ENCODE measurements at regions not wholly inside any gene's neighbourhood (a gene's known extent, or its start where the extent isn't known, plus 50 kb on each side); places are given as distances from the start of the nearest gene placed in this dataset.

DNA sequence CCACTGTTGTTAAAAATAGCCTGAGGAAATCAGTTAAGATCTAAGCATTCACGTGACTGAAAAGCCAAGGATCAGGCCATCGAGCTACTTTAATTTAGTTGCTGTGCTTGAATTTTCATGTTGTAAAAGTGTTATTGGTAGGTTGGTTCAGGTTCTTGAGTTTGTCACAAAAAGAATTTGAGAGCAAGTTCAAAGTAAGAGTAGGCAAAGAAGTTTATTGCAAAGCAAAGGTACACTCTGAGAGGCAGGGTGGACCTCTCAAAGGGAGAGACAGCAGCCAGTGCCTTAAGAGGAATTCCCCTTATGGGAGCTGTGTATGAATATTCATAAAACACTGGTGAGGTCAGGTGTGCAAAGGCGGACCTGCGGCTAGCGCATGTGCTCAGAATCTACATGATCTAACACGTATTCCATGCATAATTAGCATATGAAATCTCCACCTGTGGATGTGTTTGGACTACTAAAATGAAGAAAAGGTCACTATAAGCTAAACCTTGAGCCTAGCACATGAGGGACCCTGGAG is 236.5 kb downstream of the NDUFA10 start:
- no peaks in the 10 kb centered on the region for H3K9me3 ChIP-seq (ENCODE audit: control insufficient read depth, insufficient read depth, low read depth, low read length)
- H3K4me1 ChIP-seq (ENCODE audit: control insufficient read depth, insufficient read depth, low read length), result no peaks in the 10 kb centered on the region
- no peak for TF ChIP-seq ZNF416 (tag by site-specific recombination; IDR thresholded peaks at IDR 0.05)
- no peak for TF ChIP-seq SP2 (tag by site-specific recombination; IDR thresholded peaks at IDR 0.05)
- TF ChIP-seq SALL2 (tag by site-specific recombination; IDR thresholded peaks at IDR 0.05; ENCODE audit: borderline replicate concordance), result no peak
- no peak for TF ChIP-seq ZNF560 (tag by site-specific recombination; IDR thresholded peaks at IDR 0.05; ENCODE audit: borderline replicate concordance)
- no peak for TF ChIP-seq MZF1 (tag by site-specific recombination; IDR thresholded peaks at IDR 0.05; ENCODE audit: borderline replicate concordance)
- no peak for TF ChIP-seq ZNF2 (tag by site-specific recombination; IDR thresholded peaks at IDR 0.05)
- TF ChIP-seq, protein P1, sequence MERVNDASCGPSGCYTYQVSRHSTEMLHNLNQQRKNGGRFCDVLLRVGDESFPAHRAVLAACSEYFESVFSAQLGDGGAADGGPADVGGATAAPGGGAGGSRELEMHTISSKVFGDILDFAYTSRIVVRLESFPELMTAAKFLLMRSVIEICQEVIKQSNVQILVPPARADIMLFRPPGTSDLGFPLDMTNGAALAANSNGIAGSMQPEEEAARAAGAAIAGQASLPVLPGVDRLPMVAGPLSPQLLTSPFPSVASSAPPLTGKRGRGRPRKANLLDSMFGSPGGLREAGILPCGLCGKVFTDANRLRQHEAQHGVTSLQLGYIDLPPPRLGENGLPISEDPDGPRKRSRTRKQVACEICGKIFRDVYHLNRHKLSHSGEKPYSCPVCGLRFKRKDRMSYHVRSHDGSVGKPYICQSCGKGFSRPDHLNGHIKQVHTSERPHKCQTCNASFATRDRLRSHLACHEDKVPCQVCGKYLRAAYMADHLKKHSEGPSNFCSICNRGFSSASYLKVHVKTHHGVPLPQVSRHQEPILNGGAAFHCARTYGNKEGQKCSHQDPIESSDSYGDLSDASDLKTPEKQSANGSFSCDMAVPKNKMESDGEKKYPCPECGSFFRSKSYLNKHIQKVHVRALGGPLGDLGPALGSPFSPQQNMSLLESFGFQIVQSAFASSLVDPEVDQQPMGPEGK (tag by site-specific recombination; IDR thresholded peaks at IDR 0.05), result no peak
- no peak for TF ChIP-seq ZNF155 (tag by site-specific recombination; IDR thresholded peaks at IDR 0.05)
- no peak for TF ChIP-seq ZNF623 (tag by site-specific recombination; IDR thresholded peaks at IDR 0.05)
- TF ChIP-seq ZNF266 (tag by site-specific recombination; IDR thresholded peaks at IDR 0.05; ENCODE audit: low read depth), result no peak
- no peak for TF ChIP-seq HOXA7 (CRISPR knock-in tag; IDR thresholded peaks at IDR 0.05; ENCODE audit: borderline replicate concordance)
- TF ChIP-seq, protein P2, sequence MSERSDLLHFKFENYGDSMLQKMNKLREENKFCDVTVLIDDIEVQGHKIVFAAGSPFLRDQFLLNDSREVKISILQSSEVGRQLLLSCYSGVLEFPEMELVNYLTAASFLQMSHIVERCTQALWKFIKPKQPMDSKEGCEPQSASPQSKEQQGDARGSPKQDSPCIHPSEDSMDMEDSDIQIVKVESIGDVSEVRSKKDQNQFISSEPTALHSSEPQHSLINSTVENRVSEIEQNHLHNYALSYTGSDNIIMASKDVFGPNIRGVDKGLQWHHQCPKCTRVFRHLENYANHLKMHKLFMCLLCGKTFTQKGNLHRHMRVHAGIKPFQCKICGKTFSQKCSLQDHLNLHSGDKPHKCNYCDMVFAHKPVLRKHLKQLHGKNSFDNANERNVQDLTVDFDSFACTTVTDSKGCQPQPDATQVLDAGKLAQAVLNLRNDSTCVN (tag by site-specific recombination; optimal IDR thresholded peaks at IDR 0.05), result no peak
- no peak for TF ChIP-seq MEIS1 (CRISPR knock-in tag; IDR thresholded peaks at IDR 0.05; ENCODE audit: borderline replicate concordance)
- H3K36me3 ChIP-seq (ENCODE audit: control insufficient read depth in 2 of 2, insufficient read depth in 1 of 2, low read length in 2 of 2), result no peaks in the 10 kb centered on the region
- CTCF ChIA-PET, result interaction anchor here (0.9 kb wide), 1 partner anchor 36 kb away, joined by 3 read pairs; no protein-coding TSS in a partner anchor
- POLR2A ChIA-PET, result no interaction called here
- H3K27ac ChIP-seq (ENCODE audit: extremely low read depth, low read depth, low read length), result no peak overlapping the region
- H3K4me3 ChIP-seq (ENCODE audit: low read depth, low read length), result no peak overlapping the region

DNA sequence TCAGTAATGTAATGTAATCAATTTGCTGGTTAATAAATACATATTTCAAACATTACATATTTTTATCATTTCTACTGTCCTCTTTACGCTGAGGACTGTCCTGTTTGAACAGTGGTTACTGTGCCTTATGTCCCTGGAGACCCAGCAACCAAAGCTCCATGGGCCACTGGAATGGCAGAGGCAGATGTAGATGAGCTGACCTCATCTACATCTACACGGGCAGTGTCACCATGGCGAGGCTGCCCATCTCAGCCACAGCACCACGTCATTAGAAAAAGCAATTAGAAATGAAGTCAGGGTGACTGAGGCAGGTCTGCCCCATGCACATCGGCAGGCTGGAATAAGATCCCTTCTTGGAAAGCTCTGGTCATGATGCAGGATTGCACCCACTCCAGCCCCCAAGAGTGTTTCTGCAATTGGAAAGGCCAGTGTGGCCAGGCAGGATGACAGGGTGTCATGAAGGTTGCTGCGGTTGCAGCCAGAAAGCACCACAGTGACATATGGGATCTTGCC is 237.5 kb downstream of the NDUFA10 start:
- no peak overlapping the region for H3K27ac ChIP-seq (ENCODE audit: extremely low read depth, low read depth, low read length)
- H3K9me3 ChIP-seq (ENCODE audit: control insufficient read depth, insufficient read depth, low read depth, low read length), result no peaks in the 10 kb centered on the region
- POLR2A ChIA-PET, result no interaction called here
- CTCF ChIA-PET, result interaction anchor here (0.9 kb wide), 1 partner anchor 37 kb away, joined by 3 read pairs; no protein-coding TSS in a partner anchor
- TF ChIP-seq, protein P3, sequence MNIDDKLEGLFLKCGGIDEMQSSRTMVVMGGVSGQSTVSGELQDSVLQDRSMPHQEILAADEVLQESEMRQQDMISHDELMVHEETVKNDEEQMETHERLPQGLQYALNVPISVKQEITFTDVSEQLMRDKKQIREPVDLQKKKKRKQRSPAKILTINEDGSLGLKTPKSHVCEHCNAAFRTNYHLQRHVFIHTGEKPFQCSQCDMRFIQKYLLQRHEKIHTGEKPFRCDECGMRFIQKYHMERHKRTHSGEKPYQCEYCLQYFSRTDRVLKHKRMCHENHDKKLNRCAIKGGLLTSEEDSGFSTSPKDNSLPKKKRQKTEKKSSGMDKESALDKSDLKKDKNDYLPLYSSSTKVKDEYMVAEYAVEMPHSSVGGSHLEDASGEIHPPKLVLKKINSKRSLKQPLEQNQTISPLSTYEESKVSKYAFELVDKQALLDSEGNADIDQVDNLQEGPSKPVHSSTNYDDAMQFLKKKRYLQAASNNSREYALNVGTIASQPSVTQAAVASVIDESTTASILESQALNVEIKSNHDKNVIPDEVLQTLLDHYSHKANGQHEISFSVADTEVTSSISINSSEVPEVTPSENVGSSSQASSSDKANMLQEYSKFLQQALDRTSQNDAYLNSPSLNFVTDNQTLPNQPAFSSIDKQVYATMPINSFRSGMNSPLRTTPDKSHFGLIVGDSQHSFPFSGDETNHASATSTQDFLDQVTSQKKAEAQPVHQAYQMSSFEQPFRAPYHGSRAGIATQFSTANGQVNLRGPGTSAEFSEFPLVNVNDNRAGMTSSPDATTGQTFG (tag by site-specific recombination; IDR thresholded peaks at IDR 0.05; ENCODE audit: borderline replicate concordance), result no peak
- TF ChIP-seq EGR2 (tag by site-specific recombination; IDR thresholded peaks at IDR 0.05; ENCODE audit: low read depth) (no peak), ZNF521 (tag by site-specific recombination; IDR thresholded peaks at IDR 0.05) (no peak), ZNF302 (tag by site-specific recombination; IDR thresholded peaks at IDR 0.05; ENCODE audit: low read depth) (no peak), HOXA7 (CRISPR knock-in tag; IDR thresholded peaks at IDR 0.05; ENCODE audit: borderline replicate concordance) (no peak), ZNF433 (tag by site-specific recombination; IDR thresholded peaks at IDR 0.05; ENCODE audit: low read depth) (no peak), ZSCAN30 (tag by site-specific recombination; IDR thresholded peaks at IDR 0.05) (no peak), ZBTB20 (tag by site-specific recombination; IDR thresholded peaks at IDR 0.05) (no peak), ZNF660 (tag by site-specific recombination; IDR thresholded peaks at IDR 0.05) (no peak)
- TF ChIP-seq, protein P4, sequence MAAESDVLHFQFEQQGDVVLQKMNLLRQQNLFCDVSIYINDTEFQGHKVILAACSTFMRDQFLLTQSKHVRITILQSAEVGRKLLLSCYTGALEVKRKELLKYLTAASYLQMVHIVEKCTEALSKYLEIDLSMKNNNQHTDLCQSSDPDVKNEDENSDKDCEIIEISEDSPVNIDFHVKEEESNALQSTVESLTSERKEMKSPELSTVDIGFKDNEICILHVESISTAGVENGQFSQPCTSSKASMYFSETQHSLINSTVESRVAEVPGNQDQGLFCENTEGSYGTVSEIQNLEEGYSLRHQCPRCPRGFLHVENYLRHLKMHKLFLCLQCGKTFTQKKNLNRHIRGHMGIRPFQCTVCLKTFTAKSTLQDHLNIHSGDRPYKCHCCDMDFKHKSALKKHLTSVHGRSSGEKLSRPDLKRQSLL (tag by site-specific recombination; IDR thresholded peaks at IDR 0.05), result no peak
- H3K4me3 ChIP-seq (ENCODE audit: low read depth, low read length), result no peak overlapping the region
- H3K4me1 ChIP-seq (ENCODE audit: control insufficient read depth, insufficient read depth, low read length), result no peaks in the 10 kb centered on the region
- H3K36me3 ChIP-seq (ENCODE audit: control insufficient read depth in 2 of 2, insufficient read depth in 1 of 2, low read length in 2 of 2), result no peaks in the 10 kb centered on the region

All from HEK293 (cell line).